ENCODE measurements at regions not wholly inside any gene's neighbourhood (a gene's known extent, or its start where the extent isn't known, plus 50 kb on each side); places are given as distances from the start of the nearest gene placed in this dataset.

DNA sequence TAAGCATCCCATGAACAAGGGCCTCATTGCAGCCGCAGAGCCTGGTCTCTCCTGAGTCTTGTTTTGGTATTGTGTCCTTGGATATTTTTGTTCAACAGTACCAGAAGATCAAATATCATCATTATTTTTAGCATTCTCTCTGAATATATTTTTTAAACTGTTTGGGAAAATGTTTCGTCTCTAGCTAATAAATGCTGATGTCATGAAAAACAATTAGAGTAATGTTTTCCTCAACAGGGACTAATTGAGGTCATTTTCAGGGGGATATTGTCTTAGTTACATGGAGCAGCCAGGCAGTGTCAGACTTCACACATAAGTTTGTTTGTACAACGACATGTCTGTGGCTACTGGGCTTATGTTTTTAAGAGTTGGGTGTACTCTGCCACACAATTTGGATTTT is 805.3 kb upstream of the SOX9 start:
- DNase-seq: no peak

DNA sequence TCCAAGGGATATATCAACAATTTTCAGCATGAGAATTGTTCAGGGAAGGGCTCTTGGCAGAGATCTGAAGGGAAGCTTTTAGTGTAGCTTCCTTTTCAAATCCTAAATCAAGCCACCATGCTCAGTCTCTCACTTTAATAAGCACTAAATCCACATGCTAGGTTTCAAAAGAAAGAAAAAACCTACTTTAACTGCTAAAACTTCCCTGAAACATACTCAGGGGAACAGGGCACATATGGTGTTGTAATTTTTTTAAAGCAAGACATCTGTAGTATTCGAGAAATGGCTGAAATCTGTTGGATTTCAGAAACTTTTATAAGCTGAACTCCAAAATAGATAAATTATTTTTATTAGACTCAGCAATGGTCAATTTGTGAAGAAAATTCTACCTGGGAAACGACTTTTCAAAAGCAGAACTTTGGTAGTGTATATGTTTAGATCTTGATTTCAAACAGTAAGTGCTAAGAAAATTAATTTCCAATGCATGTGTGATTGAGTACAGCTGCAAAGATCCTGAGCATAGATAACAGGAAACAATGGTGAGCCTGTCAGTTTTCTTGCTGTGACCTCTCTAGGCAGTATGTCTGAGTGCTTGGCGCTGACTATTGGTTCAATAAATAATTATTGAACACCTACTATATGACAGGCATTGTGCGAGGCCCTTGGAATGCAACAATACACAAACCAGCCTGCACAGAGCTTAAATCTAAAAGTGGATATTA is 804.5 kb upstream of the SOX9 start:
- no peak for DNase-seq

DNA sequence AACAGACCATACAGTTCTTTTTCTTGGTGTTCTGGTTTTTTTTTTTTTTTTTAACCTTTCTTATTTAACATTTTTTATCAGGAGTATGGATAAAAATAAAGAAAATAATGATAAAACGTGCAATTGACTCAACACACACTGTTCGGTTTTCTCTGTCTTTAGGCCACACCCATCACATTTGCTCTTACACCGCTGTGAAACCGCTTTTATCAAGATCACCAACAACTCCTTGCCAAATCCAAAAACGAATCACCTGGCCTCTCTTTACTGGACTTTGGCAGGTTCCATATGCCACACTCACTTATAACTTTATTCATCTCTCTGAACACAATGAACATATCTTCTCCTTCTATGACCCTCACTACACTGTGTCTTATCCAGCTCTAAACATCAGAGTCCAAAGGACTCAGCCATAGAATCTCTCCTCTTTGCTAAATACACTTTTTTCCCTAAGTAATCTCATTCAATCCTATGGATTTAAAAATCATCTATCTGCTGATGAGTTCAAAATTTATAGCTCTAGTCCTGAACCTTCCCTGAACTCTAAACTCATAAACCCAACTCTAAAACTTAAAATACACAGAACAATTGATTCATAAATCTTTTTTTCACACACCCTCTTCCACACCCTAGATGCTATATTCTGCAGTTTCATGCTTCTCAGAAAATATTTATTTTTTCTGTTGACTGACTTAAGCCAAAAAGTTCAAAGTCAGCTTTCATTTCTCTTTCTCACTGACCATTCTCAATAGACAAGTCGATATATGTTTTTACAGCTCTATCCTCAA is 800.6 kb upstream of the SOX9 start:
- DNase-seq: no peak

DNA sequence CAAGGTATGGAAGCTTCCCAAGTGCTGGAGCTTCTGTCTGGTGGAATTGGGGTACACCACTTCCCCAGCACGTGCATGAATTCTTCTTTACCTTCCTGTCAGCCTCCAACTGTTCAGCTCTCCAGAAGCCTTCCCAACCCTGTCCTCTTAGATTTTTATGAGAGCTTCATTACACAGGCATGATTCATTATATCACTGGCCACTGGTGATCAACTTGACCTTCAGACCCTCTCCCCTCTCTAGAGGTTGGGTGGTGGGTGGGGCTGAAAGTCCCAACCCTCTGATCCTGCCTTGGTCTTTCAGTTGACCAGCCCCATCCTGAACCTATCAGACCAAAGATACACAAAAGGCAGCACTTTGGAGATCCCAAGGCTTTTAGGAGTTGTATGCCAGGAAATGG is 795.7 kb upstream of the SOX9 start:
- no peak for DNase-seq

DNA sequence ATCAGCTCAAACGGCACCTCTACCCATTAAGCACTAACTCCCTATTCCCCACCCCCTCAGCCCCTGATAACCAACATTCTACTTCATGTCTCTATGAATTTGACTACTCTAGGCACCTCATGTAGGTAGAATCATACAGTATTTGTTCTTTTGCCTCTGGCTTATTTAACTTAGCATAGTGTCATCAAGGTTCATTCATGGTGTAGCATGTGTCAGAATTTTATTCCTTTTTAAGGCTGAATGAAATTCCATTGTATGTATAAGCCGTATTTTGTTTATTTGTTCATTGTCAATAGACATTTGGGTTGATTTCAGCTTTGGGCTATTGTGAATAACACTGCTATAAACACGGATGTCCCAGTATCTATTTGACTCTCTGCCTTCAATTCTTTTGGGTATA is 794.9 kb upstream of the SOX9 start:
- no peak for DNase-seq

DNA sequence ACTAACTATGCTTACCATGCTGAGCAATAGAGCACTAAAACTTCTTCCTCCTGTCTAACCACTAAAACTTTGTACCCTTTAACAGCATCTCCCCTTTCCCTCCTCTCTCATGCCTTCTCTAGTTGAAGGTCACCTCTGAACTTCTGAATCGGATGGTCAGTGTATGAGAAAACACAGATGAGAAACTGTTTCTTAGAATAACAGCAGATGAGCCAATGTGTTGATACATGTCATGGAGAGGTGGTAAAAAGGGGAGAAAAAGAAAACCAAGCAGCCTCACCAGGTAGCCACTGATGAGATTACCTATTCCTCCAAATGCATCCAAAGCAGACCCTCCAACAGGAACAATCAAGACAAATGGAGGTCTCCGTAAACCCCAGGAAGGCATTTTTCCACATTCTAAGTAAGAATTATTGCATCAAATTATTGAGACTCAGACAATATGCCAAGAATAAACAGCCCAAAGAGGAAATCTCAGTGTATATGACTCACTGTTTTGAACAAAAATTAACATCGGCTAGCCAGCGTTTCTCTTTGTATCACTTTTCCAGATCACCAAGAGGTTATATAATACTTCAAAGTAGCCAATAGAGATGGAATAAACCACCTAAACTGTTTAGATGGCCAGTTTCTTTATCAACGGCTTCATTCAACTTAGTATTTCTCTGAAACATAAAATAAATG is 793.3 kb upstream of the SOX9 start:
- DNase-seq: no peak

DNA sequence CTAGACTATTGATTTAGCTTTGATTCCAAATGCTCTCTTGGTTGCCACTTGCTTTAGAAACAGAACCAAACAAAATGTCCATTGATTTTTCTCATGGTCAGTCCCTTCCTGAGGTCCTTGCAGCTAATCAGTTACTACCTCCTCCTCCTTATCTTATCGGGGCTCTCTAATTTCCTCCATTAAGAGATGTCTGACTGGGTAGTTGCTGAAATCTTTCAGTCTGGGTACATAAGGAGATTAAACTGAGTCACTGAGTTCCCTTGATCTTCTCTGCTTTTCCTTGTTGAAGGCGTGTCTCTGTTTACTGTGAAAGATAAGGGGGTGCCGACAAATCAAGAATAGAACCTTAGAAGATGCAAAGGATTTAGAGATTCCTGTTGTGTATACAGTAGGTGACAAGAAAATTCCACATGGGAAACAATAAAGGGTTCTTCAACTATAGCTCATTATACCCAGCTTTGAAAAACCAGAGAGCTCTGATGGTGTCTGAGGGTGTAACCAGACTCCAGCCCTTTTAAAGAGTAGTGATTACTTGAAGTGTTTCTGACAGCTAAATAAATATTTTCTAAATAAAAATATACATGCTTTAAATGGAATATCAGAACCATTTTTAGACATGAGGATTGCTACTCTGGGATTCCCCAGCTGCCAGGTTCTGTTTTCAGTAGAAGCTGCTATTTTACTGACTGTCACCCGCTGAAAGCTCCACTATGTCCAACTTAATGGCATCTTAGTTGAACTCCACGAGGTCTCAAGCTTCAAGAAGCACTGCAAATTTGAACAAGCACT is 791.3 kb upstream of the SOX9 start:
- no peak for DNase-seq

DNA sequence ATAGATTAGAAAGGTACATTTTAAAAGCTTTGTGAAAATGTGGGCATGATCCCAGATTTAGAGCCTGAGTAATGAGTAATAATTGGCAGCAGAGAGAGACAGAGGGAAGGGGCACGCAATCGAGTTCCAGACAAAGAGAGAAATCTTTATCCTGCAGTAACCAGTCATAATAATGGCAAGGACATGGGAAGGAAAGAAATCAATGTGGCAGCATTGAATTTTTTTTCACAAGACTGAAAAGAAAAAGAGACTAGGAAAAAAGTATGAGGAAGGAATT is 790.8 kb upstream of the SOX9 start:
- no peak for DNase-seq

DNA sequence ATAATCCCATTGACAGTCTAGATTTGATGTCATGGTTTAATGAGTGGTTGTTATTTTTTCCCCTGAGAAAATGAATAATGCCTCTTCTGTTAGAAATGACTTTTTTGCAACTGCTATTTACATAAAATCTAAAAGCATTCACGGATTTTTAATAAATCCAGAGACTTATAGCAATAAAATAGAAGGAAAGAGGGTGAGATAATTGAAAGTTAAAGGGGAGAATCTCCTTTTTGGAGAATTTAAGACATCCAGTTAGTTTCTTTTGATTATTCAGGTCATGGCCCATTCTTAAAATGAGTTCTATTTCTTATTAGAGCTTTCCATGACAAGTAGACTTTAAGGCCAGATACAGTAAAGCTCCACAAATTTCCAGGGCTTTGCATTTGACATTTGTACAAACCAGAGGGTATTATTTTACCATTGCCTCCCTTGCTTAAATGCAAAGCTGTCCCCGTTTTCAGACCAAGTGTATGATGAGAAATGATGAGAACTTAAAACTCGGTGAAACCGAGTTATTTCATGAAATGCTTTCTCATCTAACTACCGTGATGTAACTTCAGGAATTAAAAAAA is 789.0 kb upstream of the SOX9 start:
- DNase-seq: no peak

DNA sequence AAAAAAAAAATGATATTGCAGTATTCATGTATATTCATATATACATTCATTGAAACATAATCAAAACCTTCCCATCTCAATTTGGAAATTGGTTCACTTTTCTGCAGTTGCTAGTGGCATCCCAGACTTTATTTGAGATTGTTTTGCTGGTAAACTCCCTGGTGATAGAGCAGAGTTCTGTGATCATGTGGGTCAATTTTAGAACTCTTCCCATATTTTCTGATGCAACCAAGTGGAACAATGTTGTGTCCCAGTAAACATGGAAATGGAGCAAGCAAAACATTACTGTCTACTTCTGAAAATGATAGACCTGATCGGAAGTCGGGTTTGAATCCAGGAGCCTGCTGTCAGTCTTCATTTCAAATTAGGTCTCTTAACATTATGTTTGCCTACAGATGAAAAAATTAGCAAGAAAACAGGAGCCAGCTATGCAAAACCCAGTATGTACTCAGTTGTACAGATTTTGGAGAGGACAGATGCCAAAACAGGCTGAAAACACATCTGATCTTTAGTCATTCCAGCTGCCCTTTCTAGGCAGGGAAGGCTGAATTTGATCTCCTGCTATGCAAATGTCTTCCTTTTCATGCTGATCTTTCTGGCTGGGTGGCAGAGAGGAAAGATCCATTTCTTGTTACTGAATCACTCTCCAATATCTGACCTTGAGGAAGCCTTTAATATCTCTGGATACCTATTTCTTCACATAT is 786.6 kb upstream of the SOX9 start:
- no peak for DNase-seq

DNA sequence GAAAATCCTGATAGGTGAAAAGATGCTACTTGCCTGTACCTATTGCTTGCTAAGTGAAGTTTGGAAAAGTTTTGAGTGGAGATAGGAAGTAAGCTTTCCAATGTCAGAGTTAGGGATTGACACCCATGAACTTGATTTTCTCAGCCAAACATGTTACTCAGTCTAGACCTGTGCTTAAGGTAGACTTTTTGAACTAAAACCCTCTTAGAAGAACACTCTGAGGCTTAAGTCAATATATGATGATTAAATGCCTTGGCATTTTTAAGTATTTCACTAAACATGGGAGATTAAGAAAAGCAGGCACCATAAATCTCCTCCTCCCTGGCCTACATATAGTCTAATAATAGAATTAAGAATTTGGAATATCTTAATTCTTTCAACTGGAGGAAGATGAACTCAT is 785.6 kb upstream of the SOX9 start:
- no peak for DNase-seq

DNA sequence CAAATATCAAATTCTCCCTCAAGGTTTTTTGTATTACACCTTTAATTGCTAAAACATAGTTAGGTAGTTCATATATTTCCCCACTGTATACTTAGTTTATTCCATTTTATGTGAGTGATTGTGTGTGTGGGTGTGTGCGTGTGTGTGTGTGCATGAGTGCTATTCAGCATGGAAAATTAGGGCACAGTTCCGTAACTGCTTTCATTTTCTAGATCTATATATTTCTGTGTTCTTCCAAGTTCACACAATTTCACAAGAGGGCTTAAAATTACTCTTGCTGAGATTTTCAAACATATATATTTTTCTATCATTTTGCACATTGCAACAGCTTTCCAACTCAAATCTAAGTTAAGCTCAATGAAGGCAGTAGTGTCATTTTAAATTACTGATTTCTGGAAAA is 782.9 kb upstream of the SOX9 start:
- no peak for DNase-seq

DNA sequence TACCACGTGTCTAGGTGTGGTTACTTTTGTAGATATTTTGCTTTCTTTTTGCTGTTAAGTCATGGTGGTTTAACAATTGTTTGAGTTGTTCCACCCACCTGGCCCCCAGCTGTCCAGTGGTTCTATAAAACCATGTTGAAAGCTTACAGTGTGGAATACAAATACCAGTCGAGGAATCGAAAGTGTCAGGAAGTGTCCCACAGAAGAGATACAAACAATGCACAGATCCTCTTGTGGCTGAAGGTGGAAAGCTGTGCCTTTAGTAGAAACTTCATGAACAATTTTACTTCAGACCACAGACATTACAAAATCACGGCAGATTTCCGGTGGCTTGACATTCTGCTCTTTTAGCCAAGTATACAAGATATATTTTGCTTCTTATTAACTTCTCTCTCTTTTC is 782.4 kb upstream of the SOX9 start:
- no peak for DNase-seq

DNA sequence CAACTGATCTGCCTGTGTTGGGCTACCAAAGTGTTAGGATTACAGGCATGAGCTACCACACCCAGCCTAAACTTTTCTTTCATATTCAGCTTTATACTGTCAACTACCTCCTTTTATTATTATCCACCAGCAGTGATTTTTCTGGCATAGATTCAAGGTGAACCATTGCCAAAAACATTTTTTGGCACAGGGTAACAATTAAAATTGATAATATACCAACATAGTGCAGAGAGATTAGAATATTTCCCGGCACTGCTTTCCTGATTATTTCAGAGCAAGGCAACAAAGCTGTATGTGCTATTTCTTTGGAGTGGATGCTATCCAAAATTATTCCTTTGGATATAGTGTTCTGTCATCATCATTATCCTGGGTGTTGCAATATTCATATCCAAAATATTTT is 781.6 kb upstream of the SOX9 start:
- no peak for DNase-seq

DNA sequence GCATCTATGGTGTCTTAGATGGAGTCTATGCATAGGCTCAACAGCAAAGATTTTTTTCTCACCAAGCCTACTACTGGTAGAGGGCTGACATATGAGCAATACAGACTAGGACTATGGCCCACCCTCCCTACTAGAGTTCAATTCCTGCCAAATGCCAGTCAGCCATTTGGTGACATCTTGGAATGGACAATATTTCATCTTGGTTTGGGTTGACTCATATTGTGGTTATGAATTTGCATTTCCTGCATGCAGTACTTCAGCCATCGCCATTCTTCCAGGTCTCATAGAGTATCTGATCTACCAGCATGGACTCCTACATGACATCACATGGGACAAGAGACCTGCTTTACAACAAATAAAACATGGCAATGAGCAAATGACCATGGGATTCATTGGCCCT is 778.1 kb upstream of the SOX9 start:
- DNase-seq: no peak

DNA sequence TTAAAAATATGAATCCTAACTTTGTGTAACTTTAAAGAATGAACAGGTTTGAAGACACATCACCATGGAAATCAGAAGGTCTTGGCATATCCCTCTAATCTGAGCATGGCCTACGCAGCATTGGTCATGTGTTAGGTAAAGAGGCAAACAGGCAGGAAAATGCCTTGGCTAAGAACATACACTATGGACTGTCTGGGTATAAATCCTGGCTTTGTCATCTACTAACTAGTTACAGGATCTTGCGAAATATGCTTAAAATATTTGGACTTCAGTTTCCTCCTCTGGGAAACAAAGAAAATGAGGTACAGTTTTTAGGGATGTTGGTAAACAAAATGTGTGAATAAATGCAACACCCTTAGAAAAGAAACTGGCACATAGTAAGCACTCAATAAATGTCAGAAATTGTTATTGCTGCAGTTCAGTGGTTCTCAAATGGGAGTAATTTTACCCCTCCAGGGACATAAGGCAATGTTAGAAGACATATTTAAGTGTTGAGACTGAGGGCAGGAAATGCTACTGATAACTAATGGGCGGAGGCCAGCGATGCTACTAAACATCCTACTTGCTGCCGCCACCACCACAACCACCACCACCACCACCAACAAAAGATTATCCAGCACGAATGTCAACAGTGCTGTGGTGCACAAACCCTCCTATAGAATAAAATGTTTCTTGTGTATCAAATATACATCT is 770.8 kb upstream of the SOX9 start:
- no peak for DNase-seq

DNA sequence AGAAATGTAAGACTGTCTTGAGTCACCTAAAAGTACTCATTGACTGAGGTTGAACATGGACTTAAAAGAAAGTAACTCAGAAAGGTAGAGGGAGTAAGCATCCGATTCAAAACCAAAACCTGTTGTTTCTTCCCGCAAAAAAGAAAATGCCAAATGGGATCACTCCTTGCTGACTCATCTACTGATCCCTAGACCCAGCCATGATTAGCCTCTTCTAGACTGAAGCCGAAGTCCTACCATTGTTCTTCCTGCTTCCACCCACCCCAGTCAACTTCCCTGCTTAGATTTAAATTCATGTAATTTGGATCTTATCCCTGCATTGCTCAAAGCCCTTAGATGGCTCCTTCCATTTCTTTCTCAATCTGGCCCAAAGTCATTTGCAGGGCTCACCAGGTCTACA is 760.5 kb upstream of the SOX9 start:
- DNase-seq: no peak

DNA sequence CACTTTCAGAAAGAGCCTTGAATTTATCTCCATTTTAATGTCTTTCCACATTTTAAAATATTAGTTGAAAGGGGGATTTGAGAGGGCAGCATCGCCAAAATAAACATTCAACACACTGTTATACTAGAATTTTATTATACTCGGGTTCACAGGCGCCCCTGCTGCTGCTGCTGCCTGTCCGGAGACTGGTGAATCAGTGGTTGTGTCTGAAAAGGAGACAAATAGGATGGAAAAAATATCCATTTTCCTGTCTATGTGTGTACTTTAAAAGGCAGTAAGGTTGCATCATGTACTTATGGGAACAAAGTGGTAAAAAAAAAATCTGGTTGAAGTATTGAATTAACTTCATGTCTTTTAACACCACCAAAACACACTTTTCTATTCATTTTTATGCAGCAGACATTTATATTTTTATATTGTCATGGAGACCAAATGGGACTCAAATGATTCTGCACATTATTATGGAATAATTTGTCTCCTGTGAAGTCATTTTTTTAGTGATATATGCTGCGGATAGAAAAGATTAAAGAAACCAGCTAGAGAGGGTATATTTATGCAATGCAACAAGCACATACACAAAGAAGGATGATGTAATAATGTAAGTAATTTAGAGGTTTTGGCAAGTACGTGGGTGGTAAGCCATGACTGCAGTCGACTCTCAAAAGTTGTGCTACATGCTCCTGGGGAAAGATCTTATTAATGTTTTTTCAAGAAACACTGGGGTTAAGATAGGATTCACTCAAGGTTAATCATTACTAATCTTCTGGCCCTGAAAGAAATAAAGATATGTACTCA is 759.0 kb upstream of the SOX9 start:
- DNase-seq: no peak

DNA sequence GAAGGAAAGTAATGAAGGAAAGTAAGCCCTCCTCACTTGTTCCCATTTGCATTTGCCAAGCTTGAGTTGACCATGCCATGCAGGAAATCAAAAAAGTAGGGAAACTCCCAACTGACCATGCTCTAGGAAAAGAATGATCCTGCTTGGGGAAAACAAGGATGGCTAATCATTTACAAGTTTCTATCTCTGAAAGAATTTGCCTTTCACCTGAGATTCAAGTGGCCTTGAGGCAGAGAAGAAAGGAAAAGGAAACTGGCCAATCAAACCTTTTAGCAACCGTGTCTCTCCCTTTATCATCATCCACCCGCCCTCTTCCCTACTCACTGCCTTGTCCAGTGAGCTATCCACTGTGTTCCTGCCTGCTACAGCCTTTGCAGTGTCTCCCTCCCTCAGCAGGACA is 757.2 kb upstream of the SOX9 start:
- DNase-seq: no peak

DNA sequence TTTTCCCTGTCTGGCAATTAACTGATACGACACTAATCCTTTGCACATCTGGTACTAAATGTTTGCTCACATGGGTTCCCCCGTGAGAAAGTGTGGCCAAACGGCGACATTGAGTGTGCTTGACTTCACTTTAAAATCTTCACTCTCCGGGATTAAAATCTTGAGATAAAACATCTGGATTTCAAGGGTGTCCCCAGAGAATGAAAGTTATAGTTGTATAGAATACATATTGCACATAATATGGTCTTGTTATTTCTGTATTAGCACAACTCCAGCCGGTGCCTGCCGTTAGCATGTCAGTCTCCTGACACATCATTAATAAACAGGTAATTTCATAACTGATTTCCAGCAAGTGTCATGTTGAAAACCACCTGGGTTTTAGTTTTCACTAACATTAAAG is 749.0 kb upstream of the SOX9 start:
- no peak for DNase-seq

DNA sequence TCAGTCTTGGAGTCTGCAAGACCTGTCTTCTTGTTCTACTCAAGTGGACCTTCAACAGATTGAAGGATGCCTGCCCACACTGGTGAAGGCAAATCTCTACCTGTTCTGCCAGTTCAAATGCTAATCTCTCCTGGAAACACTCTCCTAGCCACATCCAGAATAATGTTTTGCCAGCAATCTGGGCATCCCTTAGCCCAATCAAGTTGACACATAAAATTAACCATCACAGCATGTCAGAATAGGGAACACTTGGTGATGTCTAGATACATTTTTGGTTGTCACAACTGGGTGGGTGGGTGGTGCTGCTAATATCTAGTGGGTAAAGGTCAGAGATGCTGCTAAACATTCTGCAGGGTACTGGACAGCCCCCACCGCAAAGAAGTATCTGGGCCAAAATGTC is 744.9 kb upstream of the SOX9 start:
- no peak for DNase-seq
